PFSK-1 (cell line): ENCODE measurements at regions not wholly inside any gene's neighbourhood (a gene's known extent, or its start where the extent isn't known, plus 50 kb on each side); places are given as distances from the start of the nearest gene placed in this dataset.

Source experiments
- FOXP2 ChIP-seq: optimal IDR thresholded peaks from 2 replicates; pipeline ENCODE3; 2011; ENCODE audit warnings: borderline replicate concordance, control low read depth, inconsistent platforms; ENCODE audit not compliant: insufficient read depth; ENCODE audit errors: extremely low read length, extremely low read depth
- POLR2AphosphoS5 ChIP-seq: IDR thresholded peaks from 2 replicates; pipeline ENCODE4 v1.6.1; 2012; ENCODE audit warnings: low read depth, mild to moderate bottlenecking, control low read depth, low read length, moderate library complexity
- SIN3A ChIP-seq: IDR thresholded peaks from 2 replicates; pipeline ENCODE4 v1.6.1; 2012; ENCODE audit warnings: mild to moderate bottlenecking, low read length, moderate library complexity, borderline replicate concordance; ENCODE audit not compliant: insufficient read depth
- TAF1 ChIP-seq: IDR thresholded peaks from 2 replicates; pipeline ENCODE4 v1.6.1; 2012; ENCODE audit warnings: low read length, control low read depth, borderline replicate concordance; ENCODE audit not compliant: insufficient read depth
- TF ChIP-seq, protein P1 (sequence below), 2 experiments: IDR thresholded peaks; 2 replicates each; pipeline versions ENCODE4 v1.6.1 to v1.8.0; 2011 to 2012; ENCODE audit warnings: low read depth in 2 of 2, low read length in 2 of 2, control low read depth in 1 of 2, inconsistent platforms in 1 of 2, mild to moderate bottlenecking in 1 of 2, moderate library complexity in 1 of 2; ENCODE audit not compliant: insufficient read depth in 1 of 2

DNA sequence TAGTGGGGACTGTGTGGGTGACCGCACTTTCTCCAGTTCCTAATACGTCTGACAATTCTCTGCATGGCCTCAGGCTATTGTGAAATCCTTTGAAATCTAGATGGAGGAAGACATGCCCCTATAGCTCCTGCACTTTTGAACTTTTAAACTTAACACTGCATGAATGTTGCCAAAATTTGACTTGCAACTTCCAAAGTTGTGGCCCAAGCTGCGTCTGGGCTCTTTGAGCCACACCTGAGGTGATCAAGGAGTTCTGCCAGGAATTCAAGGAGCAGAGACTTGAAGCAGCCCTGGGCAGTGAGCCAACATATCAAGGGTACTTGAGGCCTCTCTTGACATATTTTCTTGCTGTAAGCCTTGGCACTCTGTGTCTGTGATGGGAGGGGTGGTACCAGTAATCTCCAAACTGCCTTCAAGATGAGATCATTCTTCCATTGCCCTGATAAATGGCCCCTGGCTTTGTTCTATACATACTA, 1336.1 kb upstream of the CDH9 start:
- TF ChIP-seq FOXP2, result no peak
- TF ChIP-seq TAF1, result no peak
- TF ChIP-seq, protein P1, sequence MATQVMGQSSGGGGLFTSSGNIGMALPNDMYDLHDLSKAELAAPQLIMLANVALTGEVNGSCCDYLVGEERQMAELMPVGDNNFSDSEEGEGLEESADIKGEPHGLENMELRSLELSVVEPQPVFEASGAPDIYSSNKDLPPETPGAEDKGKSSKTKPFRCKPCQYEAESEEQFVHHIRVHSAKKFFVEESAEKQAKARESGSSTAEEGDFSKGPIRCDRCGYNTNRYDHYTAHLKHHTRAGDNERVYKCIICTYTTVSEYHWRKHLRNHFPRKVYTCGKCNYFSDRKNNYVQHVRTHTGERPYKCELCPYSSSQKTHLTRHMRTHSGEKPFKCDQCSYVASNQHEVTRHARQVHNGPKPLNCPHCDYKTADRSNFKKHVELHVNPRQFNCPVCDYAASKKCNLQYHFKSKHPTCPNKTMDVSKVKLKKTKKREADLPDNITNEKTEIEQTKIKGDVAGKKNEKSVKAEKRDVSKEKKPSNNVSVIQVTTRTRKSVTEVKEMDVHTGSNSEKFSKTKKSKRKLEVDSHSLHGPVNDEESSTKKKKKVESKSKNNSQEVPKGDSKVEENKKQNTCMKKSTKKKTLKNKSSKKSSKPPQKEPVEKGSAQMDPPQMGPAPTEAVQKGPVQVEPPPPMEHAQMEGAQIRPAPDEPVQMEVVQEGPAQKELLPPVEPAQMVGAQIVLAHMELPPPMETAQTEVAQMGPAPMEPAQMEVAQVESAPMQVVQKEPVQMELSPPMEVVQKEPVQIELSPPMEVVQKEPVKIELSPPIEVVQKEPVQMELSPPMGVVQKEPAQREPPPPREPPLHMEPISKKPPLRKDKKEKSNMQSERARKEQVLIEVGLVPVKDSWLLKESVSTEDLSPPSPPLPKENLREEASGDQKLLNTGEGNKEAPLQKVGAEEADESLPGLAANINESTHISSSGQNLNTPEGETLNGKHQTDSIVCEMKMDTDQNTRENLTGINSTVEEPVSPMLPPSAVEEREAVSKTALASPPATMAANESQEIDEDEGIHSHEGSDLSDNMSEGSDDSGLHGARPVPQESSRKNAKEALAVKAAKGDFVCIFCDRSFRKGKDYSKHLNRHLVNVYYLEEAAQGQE (IDR thresholded peaks at IDR 0.05; ENCODE audit: insufficient read depth in 1 of 2, low read depth in 2 of 2, low read length in 2 of 2), result no peak
- no peak for TF ChIP-seq POLR2AphosphoS5
- no peak for TF ChIP-seq SIN3A

DNA sequence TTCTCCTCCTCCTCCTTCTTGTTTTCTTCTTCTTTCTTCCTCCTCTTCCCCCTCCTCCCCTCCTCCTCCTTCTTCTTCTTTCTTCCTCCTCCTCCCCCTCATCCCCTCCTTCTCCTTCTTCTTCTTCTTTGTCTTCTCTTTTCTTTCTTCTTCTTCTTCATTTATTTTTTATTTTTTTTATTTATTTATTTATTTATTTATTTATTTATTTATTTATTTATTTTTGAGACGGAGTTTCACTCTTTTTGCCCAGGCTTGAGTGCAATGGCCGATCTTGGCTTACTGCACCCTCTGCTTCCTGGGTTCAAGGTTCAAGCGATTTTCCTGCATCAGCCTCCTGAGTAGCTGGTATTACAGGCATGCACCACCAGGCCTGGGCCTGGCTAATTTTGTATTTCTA, 1332.5 kb upstream of the CDH9 start:
- TF ChIP-seq TAF1 (no peak), POLR2AphosphoS5 (no peak), FOXP2 (no peak), SIN3A (no peak)
- TF ChIP-seq, protein P1 (IDR thresholded peaks at IDR 0.05; ENCODE audit: insufficient read depth in 1 of 2, low read depth in 2 of 2, low read length in 2 of 2), result no peak

DNA sequence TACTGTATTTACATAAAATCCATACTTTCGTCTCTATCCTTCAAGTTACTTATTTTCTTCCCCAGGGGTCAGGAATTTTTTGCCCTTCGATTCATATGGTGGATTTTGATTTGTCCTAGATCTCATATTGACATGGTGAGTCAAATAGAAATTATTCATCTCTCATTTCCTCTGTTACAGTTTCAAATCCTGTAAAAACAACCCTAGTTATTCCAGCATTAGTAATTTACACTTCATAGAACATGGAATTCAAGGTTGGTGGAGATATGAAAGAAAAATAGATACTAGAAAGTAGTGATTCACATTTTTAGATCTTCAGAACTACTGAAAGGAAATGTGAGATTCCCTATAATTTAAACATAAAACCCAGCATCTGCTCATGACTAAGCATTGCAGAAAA, 1331.0 kb upstream of the CDH9 start:
- no peak for TF ChIP-seq FOXP2
- TF ChIP-seq SIN3A, result no peak
- no peak for TF ChIP-seq TAF1
- no peak for TF ChIP-seq POLR2AphosphoS5
- TF ChIP-seq, protein P1 (IDR thresholded peaks at IDR 0.05; ENCODE audit: insufficient read depth in 1 of 2, low read depth in 2 of 2, low read length in 2 of 2), result no peak

DNA sequence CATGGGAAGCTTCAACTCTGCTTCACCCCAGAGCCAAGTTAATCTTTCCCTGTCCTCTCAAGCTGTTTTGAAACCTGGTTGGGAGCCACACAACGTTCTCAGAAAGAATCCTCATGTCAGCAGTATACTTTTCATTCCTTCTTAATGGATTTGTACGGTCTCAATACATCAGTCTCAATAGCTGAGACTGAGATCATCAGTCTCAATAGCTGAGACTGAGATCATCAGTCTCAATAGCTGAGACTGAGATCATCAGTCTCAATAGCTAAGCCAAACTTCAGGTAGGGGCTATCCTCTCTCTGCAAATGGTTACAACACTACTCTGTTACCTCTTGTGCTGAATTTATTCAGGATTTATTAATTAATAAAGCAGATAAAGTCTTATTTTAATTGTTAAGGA, 1317.4 kb upstream of the CDH9 start:
- TF ChIP-seq FOXP2 (no peak), SIN3A (no peak), POLR2AphosphoS5 (no peak), TAF1 (no peak)
- TF ChIP-seq, protein P1 (IDR thresholded peaks at IDR 0.05; ENCODE audit: insufficient read depth in 1 of 2, low read depth in 2 of 2, low read length in 2 of 2), result no peak

DNA sequence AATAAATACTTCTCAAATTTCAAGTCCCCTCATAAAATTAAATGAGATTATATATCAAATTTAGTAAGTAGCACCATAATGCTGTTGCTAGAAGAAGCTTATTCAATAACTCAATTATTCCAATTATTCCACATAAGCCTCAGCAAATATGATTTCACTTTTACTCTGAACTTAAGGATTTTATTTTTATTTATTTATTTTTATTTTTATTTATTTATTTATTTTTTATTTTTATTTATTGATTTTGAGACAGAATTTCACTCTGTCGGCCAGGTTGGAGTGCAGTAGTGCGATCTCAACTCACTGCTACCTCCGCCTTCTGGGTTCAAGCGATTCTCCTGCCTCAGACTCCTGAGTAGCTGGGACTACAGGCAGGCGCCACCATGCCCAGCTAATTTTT, 1308.3 kb upstream of the CDH9 start:
- TF ChIP-seq, protein P1 (IDR thresholded peaks at IDR 0.05; ENCODE audit: insufficient read depth in 1 of 2, low read depth in 2 of 2, low read length in 2 of 2), result no peak
